Endothelial cell of umbilical vein (primary cell): ENCODE measurements at regions not wholly inside any gene's neighbourhood (a gene's known extent, or its start where the extent isn't known, plus 50 kb on each side); places are given as distances from the start of the nearest gene placed in this dataset.
"Not testable (repeated sequence)": the region's sequence is repeated elsewhere in the genome, so short reads cannot be mapped to it uniquely, and the experiment has no call there.

Experiments used
- BruUV-seq: library from RNA; stranded (reverse); fragments of 400-500 nt; replicated peaks from 2 replicates; lab custom pipeline; 2021; lab: Mats Ljungman, UMichigan
- CTCF ChIA-PET: fragments of 300-600, 350-600 bp; sonication (Branson Sonifier 250); formaldehyde crosslinking; loops from one replicate; lab custom pipeline; 2021; ENCODE audit warnings: antibody characterized with exemption, inconsistent platforms; lab: Charles Lee
- POLR2A ChIA-PET: fragments of 300-600, 350-600 bp; sonication (Branson Sonifier 250); formaldehyde crosslinking; loops from one replicate; lab custom pipeline; 2021; ENCODE audit warnings: antibody characterized with exemption, inconsistent platforms; lab: Charles Lee
- DNase-seq: peaks from one replicate; pipeline ENCODE4 v3.0.0-alpha.2; 2011; ENCODE audit warnings: low read depth, low spot score
- FAIRE-seq: peaks from 2 replicates; lab custom pipeline; 2011; peaks lifted over from hg19 to GRCh38; lab: Jason Lieb, UNC
- H2AFZ ChIP-seq: 2 replicates; pipeline ENCODE4 v1.6.0; 2012; ENCODE audit warnings: low read depth, low read length, control low read depth, inconsistent platforms
- H3K27ac ChIP-seq: 2 replicates; pipeline ENCODE4 v1.5.1; 2011; ENCODE audit warnings: low read depth, mild to moderate bottlenecking, control low read depth, low read length, moderate library complexity; ENCODE audit not compliant: insufficient read depth
- H3K27me3 ChIP-seq, 2 experiments: 2 replicates each; pipeline versions ENCODE4 v1.6.0 to v1.6.1; 2011; ENCODE audit warnings: low read length in 2 of 2, mixed read lengths in 1 of 2; ENCODE audit not compliant: control insufficient read depth in 2 of 2, insufficient read depth in 2 of 2
- H3K36me3 ChIP-seq, 2 experiments: 2 replicates in 1 of 2; 3 replicates in 1 of 2; pipeline ENCODE4 v1.5.1; 2011; ENCODE audit warnings: low read length in 2 of 2, mild to moderate bottlenecking in 1 of 2, moderate library complexity in 1 of 2; ENCODE audit not compliant: control insufficient read depth in 2 of 2, insufficient read depth in 2 of 2; ENCODE audit errors: extremely low read depth in 1 of 2
- H3K4me1 ChIP-seq: 3 replicates; pipeline ENCODE4 v1.5.1; 2011; ENCODE audit warnings: mild to moderate bottlenecking, low read length; ENCODE audit not compliant: control insufficient read depth, insufficient read depth; ENCODE audit errors: extremely low read depth
- H3K4me2 ChIP-seq: 2 replicates; pipeline ENCODE4 v1.6.1; 2011; ENCODE audit warnings: low read length, control low read depth, mixed read lengths; ENCODE audit not compliant: insufficient read depth
- H3K4me3 ChIP-seq, 3 experiments: fragments of 200-600 bp in 1 of 3; sonication (generic), shearing (Covaris generic) in 1 of 3; replicated peaks in 1 of 3; 2 replicates each; pipeline ENCODE4 v1.5.1; 2011 to 2016; ENCODE audit warnings: control low read depth in 3 of 3, low read length in 3 of 3, mild to moderate bottlenecking in 2 of 3, inconsistent platforms in 1 of 3, low read depth in 1 of 3, moderate library complexity in 1 of 3; ENCODE audit not compliant: insufficient read depth in 1 of 3
- H3K79me2 ChIP-seq: 2 replicates; pipeline ENCODE4 v1.6.0; 2012; ENCODE audit warnings: low read length, inconsistent platforms; ENCODE audit not compliant: control insufficient read depth, insufficient read depth
- H3K9ac ChIP-seq: replicated peaks from 2 replicates; pipeline ENCODE3; 2011; ENCODE audit warnings: low read length, control low read depth; ENCODE audit not compliant: insufficient read depth; ENCODE audit errors: extremely low read depth
- H3K9me1 ChIP-seq: replicated peaks from 3 replicates; pipeline ENCODE4 v1.6.0; 2011; ENCODE audit warnings: mild to moderate bottlenecking, low read length; ENCODE audit not compliant: control insufficient read depth, insufficient read depth; ENCODE audit errors: extremely low read depth
- H3K9me3 ChIP-seq: replicated peaks from 2 replicates; pipeline ENCODE4 v1.5.1; 2012; ENCODE audit warnings: low read length, inconsistent platforms; ENCODE audit not compliant: control insufficient read depth, insufficient read depth
- H4K20me1 ChIP-seq: replicated peaks from 2 replicates; pipeline ENCODE3; 2011; ENCODE audit warnings: mild to moderate bottlenecking, low read length; ENCODE audit not compliant: control insufficient read depth, insufficient read depth; ENCODE audit errors: extremely low read depth
- EZH2 ChIP-seq: IDR thresholded peaks from 2 replicates; pipeline ENCODE4 v1.6.1; 2012; ENCODE audit warnings: borderline replicate concordance, low read depth, mild to moderate bottlenecking, moderate library complexity, low read length, inconsistent platforms; ENCODE audit not compliant: severe bottlenecking
- FOS ChIP-seq: IDR thresholded peaks from 2 replicates; pipeline ENCODE4 v1.6.1; 2011; ENCODE audit warnings: mild to moderate bottlenecking, low read length, moderate library complexity, borderline replicate concordance; ENCODE audit not compliant: insufficient read depth
- GATA2 ChIP-seq: IDR thresholded peaks from 2 replicates; pipeline ENCODE4 v1.7.0; 2011; ENCODE audit warnings: low read depth, mild to moderate bottlenecking, moderate library complexity, mixed read lengths, low read length; ENCODE audit not compliant: insufficient read length, insufficient read depth
- JUN ChIP-seq: IDR thresholded peaks from 2 replicates; pipeline ENCODE4 v1.6.1; 2011; ENCODE audit warnings: borderline replicate concordance, low read depth; ENCODE audit not compliant: insufficient read length, insufficient read depth
- MAX ChIP-seq: IDR thresholded peaks from 2 replicates; pipeline ENCODE4 v1.6.1; 2011; ENCODE audit not compliant: insufficient read depth, insufficient read length
- MYC ChIP-seq: IDR thresholded peaks from one replicate; pipeline ENCODE4 v1.6.1; 2011; ENCODE audit warnings: mild to moderate bottlenecking, low read depth, low read length
- POLR2A ChIP-seq: IDR thresholded peaks from 2 replicates; pipeline ENCODE4 v1.6.1; 2012; ENCODE audit warnings: low read depth, mild to moderate bottlenecking, control low read depth, low read length
- POLR2AphosphoS5 ChIP-seq: IDR thresholded peaks from 2 replicates; pipeline ENCODE4 v1.6.1; 2012; ENCODE audit warnings: low read depth, mild to moderate bottlenecking, control low read depth, low read length, moderate library complexity; ENCODE audit not compliant: insufficient read depth
- dilution Hi-C: fragments of 300-500 bp; cut with MboI; formaldehyde crosslinking; loops from one replicate; pipeline ENCODE4 v1.15.0; 2019; ENCODE audit warnings: low sequenced_read_pairs; ENCODE audit not compliant: extremely low pct_ligation_motif_present
- intact Hi-C: fragments of 100-400 bp; cut with micrococcal nuclease; formaldehyde crosslinking; loops from one replicate; pipeline ENCODE4 v1.10.0; 2022
- TF ChIP-seq, protein P1 (sequence below), 2 donors: IDR thresholded peaks; 1 replicate in 1 of 2; 2 replicates in 1 of 2; pipeline ENCODE4 v1.5.1; 2011; ENCODE audit warnings: low read length in 2 of 2, mild to moderate bottlenecking in 2 of 2, moderate library complexity in 2 of 2, control low read depth in 1 of 2, inconsistent platforms in 1 of 2, low read depth in 1 of 2; ENCODE audit not compliant: insufficient read depth in 1 of 2; ENCODE audit errors: extremely low read depth in 1 of 2

- Histone ChIP-seq H4K20me1 (no peaks in the 10 kb centered on the region), H3K27me3 (no peaks in the 10 kb centered on the region), H3K79me2 (no peaks in the 10 kb centered on the region), H2AFZ (no peak overlapping the region), H3K36me3 (peaks cover 0 to 2% of the 10 kb centered on the region in 2 experiments), H3K4me3 (no peak overlapping the region), H3K4me2 (peak overlapping the region; percentile 48), H3K4me1 (peaks cover 14% of the 10 kb centered on the region), H3K27ac (peak overlapping the region; percentile 58), H3K9me3 (no peaks in the 10 kb centered on the region), H3K9ac (no peak overlapping the region), H3K9me1 (no peaks in the 10 kb centered on the region)
- ChIA-PET CTCF (interaction anchor here (0.6 to 2.7 kb wide), 23 partner anchors 13 to 593 kb away, joined by 3 to 29 read pairs (median 5); partner anchors contain the start of genes ACTR6, ANKS1B, DEPDC4 and SCYL2), POLR2A (interaction anchor here (0.6 kb wide), 1 partner anchor 1162 kb away, joined by 3 read pairs; no protein-coding TSS in a partner anchor)
- no TSS peak for BruUV-seq
- peak; percentile 98 for FAIRE-seq
- DNase-seq = peak; percentile 94
- TF ChIP-seq, protein P1, sequence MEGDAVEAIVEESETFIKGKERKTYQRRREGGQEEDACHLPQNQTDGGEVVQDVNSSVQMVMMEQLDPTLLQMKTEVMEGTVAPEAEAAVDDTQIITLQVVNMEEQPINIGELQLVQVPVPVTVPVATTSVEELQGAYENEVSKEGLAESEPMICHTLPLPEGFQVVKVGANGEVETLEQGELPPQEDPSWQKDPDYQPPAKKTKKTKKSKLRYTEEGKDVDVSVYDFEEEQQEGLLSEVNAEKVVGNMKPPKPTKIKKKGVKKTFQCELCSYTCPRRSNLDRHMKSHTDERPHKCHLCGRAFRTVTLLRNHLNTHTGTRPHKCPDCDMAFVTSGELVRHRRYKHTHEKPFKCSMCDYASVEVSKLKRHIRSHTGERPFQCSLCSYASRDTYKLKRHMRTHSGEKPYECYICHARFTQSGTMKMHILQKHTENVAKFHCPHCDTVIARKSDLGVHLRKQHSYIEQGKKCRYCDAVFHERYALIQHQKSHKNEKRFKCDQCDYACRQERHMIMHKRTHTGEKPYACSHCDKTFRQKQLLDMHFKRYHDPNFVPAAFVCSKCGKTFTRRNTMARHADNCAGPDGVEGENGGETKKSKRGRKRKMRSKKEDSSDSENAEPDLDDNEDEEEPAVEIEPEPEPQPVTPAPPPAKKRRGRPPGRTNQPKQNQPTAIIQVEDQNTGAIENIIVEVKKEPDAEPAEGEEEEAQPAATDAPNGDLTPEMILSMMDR (IDR thresholded peaks at IDR 0.05; ENCODE audit: extremely low read depth in 1 of 2, insufficient read depth in 1 of 2, low read depth in 1 of 2, low read length in 2 of 2) = peak; percentile 24 to 35
- peak; percentile 35 for TF ChIP-seq POLR2A
- no peak for TF ChIP-seq MYC
- peak; percentile 97 for TF ChIP-seq GATA2
- TF ChIP-seq FOS = peak; percentile 92
- TF ChIP-seq JUN = peak; percentile 94
- TF ChIP-seq MAX = no peak
- peak; percentile 56 for TF ChIP-seq POLR2AphosphoS5
- TF ChIP-seq EZH2 = no peak
- dilution Hi-C loops (no loop called here), intact Hi-C loops (loop anchor here (1.0 to 10.0 kb wide), 7 partner anchors 84 to 496 kb away; partner anchors contain the start of genes ACTR6, BLTP3B, DEPDC4 and SCYL2)
These were observed 73.8 kb upstream of the ANKS1B start for GRCh38 chr12:100058482-100059029.

GRCh38 chr12:100046202-100046601, 61.5 kb upstream of the ANKS1B start:
- H3K9me1 ChIP-seq, BruUV-seq, H3K4me1 ChIP-seq, H4K20me1 ChIP-seq, H3K36me3 ChIP-seq, H3K79me2 ChIP-seq, H3K4me3 ChIP-seq, H3K27me3 ChIP-seq, H3K4me2 ChIP-seq, H2AFZ ChIP-seq, DNase-seq, FAIRE-seq, H3K27ac ChIP-seq, dilution Hi-C loops, H3K9me3 ChIP-seq, POLR2A ChIA-PET, intact Hi-C loops, CTCF ChIA-PET, H3K9ac ChIP-seq: not testable (repeated sequence)
